ENCODE measurements at regions not wholly inside any gene's neighbourhood (a gene's known extent, or its start where the extent isn't known, plus 50 kb on each side); places are given as distances from the start of the nearest gene placed in this dataset.

DNA sequence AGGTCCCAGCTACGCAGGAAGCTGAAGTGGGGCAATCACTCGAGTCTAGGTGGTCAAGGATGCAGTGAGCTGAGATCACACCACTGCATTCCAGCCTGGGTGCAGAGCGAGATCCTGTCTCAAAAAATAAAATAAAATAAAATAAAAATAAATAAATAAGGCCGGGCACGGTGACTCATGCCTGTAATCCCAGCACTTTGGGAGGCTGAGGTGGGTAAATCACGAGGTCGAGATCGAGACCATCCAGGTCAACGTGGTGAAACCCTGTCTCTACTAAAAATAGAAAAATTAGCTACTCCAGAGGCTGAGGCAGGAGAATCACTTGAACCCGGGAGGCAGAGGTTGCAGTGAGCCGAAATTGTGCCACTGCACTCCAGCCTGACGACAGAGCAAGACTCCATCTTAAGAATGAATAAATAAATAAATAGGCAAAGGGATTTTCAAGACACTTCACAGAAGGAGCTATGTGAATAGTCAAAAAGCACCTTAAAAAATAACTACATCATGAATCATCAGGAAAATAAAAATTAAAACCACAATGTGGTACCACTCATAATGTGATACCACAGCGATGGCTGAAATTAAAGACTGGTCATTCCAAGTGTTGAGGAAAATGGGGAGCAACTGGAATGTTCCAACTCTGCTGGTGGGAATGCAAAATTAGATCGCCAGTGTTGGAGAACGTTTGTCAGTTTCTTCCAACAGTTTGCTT is 92.9 kb upstream of the TBX3 start:
- DNase-seq = no peak

DNA sequence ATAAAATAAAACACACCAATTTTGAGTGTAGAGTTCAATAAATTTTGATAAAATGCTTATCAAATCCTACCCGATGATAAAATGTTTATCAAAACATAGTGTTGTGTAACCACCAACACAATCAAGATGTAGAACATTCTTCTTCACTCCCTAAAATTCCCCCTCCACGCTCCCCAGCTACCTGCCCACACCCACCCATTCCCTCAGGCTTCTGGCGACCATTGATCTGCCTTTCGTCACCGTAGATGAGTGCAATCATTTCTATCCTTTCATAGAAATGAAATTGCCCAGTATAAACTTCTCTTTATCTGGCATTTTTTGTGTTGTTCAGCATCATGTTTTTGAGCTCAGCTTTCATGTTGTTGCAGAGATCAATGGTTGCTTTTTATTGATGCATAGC is 90.7 kb upstream of the TBX3 start:
- DNase-seq = no peak

GRCh38 chr12:114774197-114774596 is 90.2 kb upstream of the TBX3 start:
- no peak for DNase-seq

DNA sequence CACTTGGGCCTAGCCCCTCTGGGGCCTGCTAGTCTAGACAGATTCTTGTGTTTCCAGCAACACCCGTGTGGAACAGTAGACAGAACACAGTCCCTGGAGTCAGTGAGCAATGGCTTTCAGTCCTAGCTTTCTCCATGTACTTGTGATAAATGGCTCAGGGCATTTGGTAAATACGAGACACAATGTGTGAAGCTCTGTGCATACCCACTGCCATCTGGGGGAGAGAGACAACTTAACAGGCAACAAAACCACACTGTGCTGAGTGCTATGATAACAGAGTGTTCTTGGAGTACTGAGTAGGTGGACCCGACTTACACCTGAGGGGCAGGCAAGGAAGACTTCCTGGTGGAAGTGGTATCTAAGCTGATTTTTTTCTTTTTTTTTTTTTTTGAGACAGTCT is 86.3 kb upstream of the TBX3 start:
- no peak for DNase-seq

DNA sequence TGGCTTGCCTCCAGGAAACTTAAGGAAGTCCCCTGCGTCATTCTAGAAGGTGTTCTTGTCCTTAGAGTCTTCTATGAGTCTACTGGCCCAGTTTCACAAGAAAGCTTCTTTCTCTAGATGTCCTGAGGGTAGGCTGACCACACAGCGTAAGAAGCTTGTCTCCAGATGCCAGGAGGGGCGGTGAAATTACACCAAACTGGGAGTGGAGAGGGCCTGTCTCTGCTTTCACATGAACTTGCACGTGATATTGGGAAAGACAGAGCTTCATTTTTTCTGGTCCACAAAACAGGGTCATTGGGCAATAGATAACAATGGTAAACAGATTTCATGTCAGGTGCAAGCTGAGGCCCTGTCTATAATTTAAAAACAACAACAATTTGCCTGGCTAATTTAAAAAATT is 85.7 kb upstream of the TBX3 start:
- DNase-seq = no peak

GRCh38 chr12:114767906-114768722 is 84.1 kb upstream of the TBX3 start:
- DNase-seq = no peak

GRCh38 chr12:114767084-114767760 is 83.2 kb upstream of the TBX3 start:
- no peak for DNase-seq

DNA sequence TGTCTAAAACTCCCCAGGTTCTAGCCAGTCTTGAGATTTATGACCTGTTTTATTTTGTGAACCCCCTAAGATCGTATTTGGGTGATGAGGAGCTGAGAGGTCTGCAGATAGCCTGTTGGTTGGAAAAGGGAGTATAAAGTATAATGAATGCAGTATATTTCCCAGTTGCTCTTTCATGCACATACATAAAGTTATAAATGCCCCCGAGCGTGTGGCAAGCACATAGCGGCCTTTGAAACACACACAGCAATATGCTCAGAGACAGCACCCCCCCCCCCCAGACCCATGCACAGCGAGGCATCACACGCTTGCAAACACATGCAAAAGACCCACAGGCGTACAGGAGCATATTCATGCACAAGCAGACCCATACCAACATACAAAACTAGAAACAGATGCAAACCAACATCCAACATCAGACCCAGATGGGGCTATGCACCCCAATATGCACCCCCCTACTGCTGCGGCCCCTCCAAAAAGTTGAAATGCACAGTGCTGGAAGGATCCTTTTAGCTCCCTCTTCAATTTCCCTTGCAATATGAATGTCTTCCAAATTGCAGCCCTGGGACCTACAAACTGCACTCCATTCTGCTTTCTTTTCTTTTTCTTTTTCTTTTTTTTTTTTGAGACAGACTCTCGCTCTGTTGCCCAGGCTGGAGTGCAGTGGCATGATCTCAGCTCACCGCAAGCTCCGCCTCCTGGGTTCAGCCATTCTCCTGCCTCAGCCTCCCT is 82.2 kb upstream of the TBX3 start:
- DNase-seq = no peak

DNA sequence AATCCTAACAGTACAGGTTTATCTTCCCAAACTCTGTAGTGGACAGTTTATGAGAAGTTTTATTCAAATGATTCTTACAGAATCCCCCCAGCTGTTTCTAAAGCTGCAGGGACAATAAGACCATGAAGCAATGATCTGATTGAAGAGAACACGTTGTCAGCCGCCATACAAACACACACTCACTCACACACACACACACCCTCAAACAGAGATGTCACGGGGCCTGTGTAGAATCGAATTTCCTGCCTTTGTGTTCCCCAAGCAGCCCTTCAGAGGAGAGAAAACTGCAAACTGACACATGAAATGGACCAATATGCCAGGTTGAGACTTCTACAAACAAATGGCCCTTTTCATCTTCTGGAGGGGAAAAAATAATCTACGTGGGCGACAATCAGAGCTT is 80.5 kb upstream of the TBX3 start:
- peak; percentile 18 for DNase-seq

GRCh38 chr12:114762490-114763110 is 78.6 kb upstream of the TBX3 start:
- DNase-seq = no peak

DNA sequence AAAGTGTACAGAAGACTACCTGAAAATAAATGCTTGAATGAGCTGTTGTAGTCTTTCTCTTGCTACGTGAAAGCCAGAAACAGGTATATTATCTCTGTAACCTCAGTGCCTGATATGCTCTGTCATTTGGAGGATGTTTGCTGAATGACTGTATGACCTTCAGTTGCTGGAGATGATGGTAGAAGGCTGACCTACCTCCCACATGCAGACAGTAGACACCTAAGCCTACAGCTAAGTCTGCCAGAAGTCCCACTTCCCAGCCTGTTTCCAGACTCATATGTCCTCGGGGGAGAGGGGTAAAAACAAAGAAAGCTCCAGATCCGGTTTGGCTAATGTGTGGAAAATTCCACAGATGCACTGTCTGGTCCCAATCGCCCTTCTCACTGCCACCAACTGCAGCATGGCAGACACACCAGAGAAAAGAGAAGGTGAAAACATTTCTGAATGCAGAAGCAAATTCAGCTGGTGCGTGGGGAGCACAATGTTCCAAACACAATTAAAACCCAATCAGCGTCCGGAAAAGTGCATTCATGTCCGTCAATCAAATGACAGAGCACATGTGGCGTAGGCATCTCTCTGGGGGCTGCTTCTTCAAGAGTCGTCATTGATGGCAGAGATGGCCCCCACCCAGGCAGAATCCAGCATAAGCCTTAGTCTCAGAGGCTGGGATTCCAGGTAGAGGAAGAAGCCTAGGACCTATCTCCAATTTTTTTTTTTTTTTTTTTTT is 76.3 kb upstream of the TBX3 start:
- no peak for DNase-seq

DNA sequence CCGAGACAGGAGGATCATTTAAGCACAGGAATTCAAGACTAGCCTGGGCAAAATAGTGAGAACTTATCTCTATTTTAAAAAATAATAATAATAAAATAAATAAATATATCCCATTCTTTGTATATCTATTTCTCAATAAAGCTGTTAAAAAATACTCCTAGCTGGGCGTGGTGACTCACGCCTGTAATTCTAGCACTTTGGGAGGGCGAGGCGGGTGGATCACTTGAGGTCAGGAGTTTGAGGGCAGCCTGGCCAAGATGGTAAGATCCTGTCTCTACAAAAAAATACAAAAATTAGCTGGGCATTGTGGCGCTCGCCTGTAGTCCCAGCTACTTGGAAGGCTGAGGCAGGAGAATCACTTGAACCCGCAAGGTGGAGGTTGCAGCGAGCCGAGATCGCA is 75.7 kb upstream of the TBX3 start:
- no peak for DNase-seq

DNA sequence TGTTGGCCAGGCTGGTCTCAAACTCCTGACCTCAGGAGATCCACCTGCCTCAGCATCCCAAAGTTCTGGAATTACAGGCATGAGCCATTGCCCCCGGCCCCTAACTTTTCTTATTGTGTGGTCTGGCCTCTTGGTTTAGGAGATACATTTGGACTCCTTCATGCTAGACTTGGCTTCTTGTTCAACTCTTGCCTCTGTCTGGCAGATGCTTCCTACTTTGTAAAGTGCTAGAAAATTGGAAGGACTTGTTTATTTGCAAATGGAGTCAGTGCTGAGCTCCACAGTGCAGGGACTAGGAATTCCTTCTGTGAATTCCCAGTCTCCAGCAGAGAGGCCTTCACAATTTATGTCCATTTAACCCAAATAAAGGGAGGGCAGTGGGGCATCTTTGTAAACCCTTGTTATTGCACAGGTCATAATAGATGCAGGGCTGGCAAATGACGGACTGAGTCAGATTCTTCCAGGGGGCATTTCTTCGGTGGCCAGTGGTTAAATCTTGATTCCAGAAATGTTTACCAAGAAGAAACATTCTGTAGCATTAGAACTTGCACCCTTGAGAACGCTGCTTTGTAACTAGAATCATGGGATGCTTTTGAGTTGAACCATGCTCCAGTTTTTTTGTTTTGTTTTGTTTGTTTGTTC is 73.8 kb upstream of the TBX3 start:
- DNase-seq = no peak

DNA sequence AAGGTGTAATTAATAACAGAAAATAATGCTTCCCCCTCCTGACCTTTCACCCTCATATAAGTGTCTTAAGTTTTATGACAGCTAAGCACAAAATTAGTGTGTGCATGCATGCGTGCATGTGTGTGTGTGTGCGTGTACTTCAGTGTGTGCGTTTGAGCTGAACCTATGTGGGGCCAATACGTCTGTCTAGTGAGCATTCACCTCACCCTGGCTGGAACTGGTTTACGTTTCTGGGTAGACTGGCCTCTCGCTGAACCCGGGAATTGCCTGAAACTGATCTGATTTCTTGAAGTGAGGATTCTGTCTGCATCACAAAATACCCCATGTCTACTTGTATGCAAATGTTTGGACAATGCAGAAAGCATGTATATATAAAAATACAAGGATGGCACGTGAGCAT is 68.2 kb upstream of the TBX3 start:
- DNase-seq = no peak

DNA sequence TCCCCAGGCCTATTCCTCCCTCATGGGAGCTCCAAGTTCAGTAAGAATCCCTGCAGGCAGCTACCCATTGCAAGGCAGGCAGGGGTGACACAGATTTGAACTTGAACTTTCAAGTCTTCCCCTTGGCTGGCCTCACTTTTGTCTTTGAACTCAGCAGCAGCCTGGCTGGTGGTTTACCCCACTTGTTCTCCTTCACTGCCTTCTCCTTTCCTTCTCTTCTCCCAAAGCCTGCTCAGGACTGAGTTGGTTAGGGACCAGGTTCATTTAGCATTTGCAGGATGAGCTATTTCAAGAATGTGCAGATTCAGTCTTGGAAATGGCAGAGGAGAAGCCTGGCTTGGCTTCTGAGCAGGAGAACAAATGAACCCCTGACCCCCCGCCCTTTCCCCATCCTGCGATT is 67.7 kb upstream of the TBX3 start:
- DNase-seq = no peak

GRCh38 chr12:114750917-114751316 is 66.9 kb upstream of the TBX3 start:
- no peak for DNase-seq

GRCh38 chr12:114749065-114749464 is 65.1 kb upstream of the TBX3 start:
- DNase-seq = no peak

DNA sequence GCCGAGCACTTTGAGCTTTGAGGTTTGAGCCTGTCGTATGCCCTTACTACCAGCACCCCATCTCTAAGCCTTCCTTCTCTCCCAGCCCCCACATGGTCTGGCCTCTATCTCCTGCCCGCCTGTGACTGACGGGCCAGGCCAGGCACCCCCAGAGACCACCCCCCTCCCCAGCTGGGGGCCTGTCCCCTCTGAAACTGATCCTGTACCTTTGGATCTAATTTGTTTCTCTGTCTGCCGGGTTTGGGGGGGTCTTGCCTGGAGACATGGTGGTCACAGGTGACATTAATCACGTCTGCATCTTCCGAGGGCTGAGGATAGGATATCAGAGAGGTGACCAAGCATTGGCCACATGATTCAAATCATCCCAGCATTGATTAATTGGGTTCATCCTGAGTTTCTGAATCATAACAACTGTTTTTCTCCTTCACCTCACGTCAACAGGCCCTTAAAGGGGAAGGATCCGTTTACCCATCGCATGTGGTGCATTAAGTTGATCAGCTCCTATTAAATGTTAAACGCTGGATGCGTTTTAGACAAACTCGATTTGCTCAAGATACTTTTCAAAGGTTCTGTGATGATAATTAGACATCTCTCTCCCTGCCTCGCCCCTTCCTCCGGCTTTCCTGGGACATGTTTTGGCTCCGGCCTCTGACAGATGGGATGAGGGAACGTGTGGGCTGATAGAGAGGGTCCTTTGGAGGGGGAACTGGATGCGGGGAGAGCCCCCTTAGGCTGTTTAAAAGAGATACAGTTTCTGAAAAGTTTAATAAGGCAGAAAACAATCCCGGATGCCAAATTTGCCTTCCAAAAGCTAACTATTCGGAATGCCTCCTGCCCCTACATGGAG is 63.3 kb upstream of the TBX3 start:
- no peak for DNase-seq

DNA sequence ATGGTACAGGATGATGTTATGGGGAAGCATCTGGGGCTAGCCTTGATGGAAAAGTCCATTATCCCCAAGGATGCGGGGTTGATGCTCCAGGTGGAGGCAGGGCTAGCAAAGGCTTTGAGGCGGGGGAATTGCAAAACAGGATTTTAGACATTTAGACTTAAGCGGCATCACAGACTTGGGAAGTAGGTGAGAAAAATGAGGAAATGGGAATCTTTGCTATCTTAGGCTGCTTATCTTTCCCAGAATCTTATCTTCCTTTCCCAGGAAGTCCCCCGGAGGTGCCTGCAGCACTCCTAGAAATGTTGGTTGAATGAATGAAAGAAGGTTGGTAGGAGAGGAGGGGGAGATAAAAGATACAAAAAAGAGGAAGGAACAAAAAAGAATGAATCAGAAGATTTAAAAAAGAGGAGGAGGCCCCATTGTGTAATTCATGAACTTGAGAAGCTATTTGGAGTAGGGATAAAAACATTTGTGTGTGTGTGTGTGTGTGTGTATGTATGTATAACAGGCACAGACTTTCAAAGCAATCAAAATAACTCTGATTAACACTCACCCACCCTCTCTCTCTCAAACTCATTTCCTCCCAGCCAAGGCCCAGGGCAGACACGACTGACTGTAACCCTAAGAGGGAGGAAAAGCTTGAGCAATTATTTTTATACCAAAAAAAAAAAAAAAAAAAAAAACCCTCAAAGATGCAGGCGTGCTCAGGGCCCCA is 62.5 kb upstream of the TBX3 start:
- DNase-seq = no peak

DNA sequence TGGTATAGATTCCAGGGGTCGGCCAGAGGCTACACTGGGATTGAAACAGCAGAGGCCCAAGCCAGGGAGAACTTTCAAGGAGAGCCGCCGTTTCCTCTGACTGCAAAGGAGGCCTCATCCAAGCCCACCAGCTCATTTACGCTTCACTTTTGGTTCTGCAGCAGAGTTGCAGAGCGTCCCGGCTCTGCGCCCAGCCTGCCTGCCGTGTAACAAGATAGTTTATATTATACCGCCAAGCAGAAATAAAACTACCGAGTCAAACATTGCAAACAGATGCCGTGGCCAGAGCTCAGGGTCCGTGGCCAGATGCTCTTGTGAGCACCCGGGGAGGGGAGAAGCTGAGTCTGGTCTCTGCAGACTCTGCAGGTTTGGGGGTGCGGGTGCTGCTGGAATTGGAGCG is 60.7 kb upstream of the TBX3 start:
- no peak for DNase-seq
